ENCODE measurements at regions not wholly inside any gene's neighbourhood (a gene's known extent, or its start where the extent isn't known, plus 50 kb on each side); places are given as distances from the start of the nearest gene placed in this dataset.

DNA sequence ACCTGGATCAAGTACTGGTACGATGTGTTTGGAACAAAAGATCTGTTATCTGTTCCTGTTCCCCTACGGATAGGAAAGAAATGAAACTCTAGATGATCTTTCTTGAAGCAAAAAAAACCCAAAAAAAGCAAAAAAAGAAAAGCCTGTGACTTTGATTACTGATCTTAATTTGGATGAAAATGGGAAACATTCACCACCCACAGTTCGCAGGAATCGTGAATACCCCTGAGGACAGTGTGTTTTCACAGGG is 138.7 kb upstream of the LMNTD1 start:
- no peak for DNase-seq (ENCODE audit: low read depth)
- TF ChIP-seq, protein P1, sequence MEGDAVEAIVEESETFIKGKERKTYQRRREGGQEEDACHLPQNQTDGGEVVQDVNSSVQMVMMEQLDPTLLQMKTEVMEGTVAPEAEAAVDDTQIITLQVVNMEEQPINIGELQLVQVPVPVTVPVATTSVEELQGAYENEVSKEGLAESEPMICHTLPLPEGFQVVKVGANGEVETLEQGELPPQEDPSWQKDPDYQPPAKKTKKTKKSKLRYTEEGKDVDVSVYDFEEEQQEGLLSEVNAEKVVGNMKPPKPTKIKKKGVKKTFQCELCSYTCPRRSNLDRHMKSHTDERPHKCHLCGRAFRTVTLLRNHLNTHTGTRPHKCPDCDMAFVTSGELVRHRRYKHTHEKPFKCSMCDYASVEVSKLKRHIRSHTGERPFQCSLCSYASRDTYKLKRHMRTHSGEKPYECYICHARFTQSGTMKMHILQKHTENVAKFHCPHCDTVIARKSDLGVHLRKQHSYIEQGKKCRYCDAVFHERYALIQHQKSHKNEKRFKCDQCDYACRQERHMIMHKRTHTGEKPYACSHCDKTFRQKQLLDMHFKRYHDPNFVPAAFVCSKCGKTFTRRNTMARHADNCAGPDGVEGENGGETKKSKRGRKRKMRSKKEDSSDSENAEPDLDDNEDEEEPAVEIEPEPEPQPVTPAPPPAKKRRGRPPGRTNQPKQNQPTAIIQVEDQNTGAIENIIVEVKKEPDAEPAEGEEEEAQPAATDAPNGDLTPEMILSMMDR (IDR thresholded peaks at IDR 0.05; ENCODE audit: low read length, missing control alignments) = no peak
- no peak overlapping the region for H3K4me3 ChIP-seq (replicated peaks; ENCODE audit: low read depth, low read length)

DNA sequence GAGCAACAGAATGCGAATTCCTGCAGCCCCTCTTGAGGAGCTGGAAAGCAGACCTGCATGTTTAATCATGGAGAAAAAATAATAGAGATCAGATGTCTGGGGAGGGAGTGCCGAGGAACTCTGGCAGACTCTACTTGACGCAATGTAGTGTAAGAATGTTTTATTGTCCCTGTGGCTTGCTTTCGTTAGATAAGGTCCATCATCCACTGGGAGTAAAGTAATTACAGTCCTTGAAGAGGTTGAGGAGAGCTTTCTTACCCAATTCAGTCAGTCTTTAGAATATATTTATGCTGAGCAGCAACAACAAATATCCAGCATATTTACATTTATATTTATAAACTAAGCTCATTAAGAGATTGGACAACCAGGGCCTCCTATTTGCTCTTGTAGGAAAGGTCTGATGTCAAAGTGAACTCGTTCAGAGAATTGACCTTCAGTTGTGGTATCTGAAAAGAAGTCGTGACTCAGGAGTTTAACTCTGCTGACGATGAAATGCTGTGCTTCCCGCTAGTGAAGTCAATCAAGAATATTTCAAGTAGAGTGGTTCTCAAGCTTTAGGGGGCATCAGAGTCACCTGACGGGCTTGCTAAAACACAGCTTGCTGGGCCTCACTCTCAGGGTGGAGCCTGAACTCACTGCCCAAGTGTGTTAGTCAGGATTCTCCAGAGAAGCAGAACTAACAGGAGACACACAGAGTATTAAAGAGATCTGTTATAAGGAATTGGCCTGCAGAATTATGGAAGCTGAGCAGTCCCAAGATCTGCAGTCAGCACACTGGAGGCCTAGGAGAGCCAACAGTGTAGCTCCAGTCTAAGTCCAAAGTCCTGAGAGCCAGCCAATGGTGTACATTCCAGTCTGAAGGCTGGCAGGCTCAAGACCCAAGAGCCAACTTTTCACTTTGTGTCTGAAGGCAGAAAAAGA is 139.3 kb upstream of the LMNTD1 start:
- peak; percentile 91 for DNase-seq (ENCODE audit: low read depth)
- no peak overlapping the region for H3K4me3 ChIP-seq (replicated peaks; ENCODE audit: low read depth, low read length)
- TF ChIP-seq, protein P1 (IDR thresholded peaks at IDR 0.05; ENCODE audit: low read length, missing control alignments) = no peak

DNA sequence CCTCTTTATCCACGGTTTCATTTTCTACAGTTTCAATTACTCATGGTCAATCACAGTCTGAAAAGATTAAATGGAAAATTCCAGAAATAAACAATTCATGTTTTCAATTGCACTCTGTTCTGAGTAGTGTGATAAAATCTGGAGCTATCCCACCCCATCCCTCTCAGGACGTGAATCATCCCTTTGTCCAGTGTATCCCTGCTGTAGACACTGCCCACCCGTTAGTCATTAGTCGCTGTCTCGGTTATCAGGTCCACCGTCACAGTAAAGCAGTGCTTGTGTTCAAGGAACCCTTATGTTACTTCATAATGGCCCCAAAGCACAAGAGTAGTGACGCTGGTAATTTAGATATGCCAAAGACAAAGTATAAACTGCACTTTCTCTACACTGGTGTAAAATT is 141.0 kb upstream of the LMNTD1 start:
- no peak overlapping the region for H3K4me3 ChIP-seq (replicated peaks; ENCODE audit: low read depth, low read length)
- peak; percentile 97 for DNase-seq (ENCODE audit: low read depth)
- TF ChIP-seq, protein P1 (IDR thresholded peaks at IDR 0.05; ENCODE audit: low read length, missing control alignments) = no peak

DNA sequence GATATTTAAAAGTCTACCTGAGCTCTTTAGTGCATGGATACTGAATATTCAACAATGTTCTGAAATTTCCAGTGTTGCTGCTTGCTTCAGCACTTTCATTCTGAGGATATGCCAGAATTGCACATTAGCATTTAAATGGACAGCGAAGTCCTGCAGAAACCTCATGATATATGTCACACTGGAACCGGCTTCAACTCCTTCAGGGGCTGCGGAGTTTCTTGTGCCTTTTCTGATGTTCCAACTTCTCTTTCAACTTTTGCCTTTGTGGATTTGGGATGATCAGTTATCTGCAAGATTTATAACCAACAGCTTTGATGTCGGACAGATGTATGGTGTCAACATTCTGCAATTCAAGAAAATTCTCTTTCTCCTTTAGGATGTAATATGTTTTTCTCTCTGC is 142.5 kb upstream of the LMNTD1 start:
- no peak overlapping the region for H3K4me3 ChIP-seq (replicated peaks; ENCODE audit: low read depth, low read length)
- TF ChIP-seq, protein P1 (IDR thresholded peaks at IDR 0.05; ENCODE audit: low read length, missing control alignments) = no peak
- DNase-seq (ENCODE audit: low read depth) = peak; percentile 28

DNA sequence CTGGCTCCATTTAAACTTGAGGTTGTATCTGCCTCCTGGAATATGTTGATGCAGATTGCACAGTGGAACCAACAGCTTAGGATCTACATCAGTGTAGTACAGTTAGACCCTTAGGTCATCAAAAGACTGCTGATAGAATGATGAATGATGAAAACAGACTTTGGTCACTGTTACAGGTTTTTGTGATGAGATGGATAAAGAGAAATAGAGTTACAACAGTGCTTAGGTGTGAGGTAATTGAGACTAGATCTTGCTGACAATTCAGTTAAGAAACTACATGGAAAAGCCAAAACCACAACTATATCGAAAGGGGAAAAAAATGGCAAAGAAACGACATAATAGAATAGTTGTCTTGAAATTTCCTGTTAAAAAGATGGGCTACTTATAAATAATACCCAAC is 145.7 kb upstream of the LMNTD1 start:
- TF ChIP-seq, protein P1 (IDR thresholded peaks at IDR 0.05; ENCODE audit: low read length, missing control alignments) = no peak
- H3K4me3 ChIP-seq (replicated peaks; ENCODE audit: low read depth, low read length) = no peak overlapping the region
- peak; percentile 29 for DNase-seq (ENCODE audit: low read depth)

DNA sequence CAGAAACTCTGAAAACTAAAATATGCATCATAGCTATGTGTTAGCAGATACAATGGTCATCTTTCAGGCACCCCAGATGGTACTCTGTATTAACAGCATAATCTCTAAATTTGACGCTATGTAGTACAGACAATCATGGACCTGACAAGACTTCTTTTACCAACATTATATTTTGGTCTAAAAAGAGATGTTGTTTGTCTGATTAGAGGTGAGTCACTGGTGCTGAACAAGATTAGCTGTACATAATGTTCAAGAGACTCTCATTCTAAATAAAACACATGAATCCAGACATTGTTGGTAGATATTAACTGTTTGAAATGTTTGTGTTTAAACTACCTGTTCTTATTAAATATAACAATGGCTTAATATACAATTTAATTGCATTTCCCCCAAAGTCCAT is 146.4 kb upstream of the LMNTD1 start:
- no peak overlapping the region for H3K4me3 ChIP-seq (replicated peaks; ENCODE audit: low read depth, low read length)
- TF ChIP-seq, protein P1 (IDR thresholded peaks at IDR 0.05; ENCODE audit: low read length, missing control alignments) = no peak
- DNase-seq (ENCODE audit: low read depth) = peak; percentile 56

DNA sequence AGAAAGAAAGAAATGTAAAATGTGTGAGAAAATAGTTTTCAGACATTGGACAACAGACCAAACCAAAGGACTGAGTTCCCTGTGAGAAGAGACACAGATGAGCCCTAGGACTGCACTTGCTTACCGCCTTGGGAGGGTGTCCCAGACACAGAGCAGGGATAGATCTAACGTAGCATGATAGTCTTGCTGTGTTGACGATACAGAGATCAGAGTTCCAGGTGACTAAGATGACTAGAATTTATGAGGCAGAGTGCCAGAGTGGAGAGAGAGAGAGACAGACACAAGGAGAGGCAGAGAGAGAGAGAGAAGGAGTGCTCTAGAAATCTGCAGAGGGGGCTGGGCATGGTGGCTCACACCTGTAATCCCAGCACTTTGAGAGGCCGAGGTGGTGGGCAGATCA is 148.2 kb upstream of the LMNTD1 start:
- DNase-seq (ENCODE audit: low read depth) = peak; percentile 83
- TF ChIP-seq, protein P1 (IDR thresholded peaks at IDR 0.05; ENCODE audit: low read length, missing control alignments) = no peak

More for the DNA sequence above, 148.2 kb upstream of the LMNTD1 start:
- H3K4me3 ChIP-seq (replicated peaks; ENCODE audit: low read depth, low read length) = no peak overlapping the region

Measured in fibroblast of pulmonary artery (primary cell).